ENCODE measurements at regions not wholly inside any gene's neighbourhood (a gene's known extent, or its start where the extent isn't known, plus 50 kb on each side); places are given as distances from the start of the nearest gene placed in this dataset.

GRCh38 chr2:2742726-2743125 is 411.7 kb upstream of the MYT1L start:
- DNase-seq (ENCODE audit: low spot score) (no peak), ATAC-seq (ENCODE audit: low FRiP score) (no peak)
- no peak for TF ChIP-seq CTCF (IDR thresholded peaks at IDR 0.05)

GRCh38 chr2:2740238-2740775 is 409.2 kb upstream of the MYT1L start:
- DNase-seq (ENCODE audit: low spot score) (no peak), ATAC-seq (ENCODE audit: low FRiP score) (no peak)
- no peak for TF ChIP-seq CTCF (IDR thresholded peaks at IDR 0.05)

- no peak for TF ChIP-seq CTCF (IDR thresholded peaks at IDR 0.05)
- DNase-seq (ENCODE audit: low spot score) (no peak), ATAC-seq (ENCODE audit: low FRiP score) (no peak)
Measured at GRCh38 chr2:2739231-2739795, 408.2 kb upstream of the MYT1L start.

GRCh38 chr2:2738684-2739083 is 407.6 kb upstream of the MYT1L start:
- no peak for TF ChIP-seq CTCF (IDR thresholded peaks at IDR 0.05)
- DNase-seq (ENCODE audit: low spot score) (no peak), ATAC-seq (ENCODE audit: low FRiP score) (no peak)

- no peak for DNase-seq (ENCODE audit: low spot score)
- TF ChIP-seq CTCF (IDR thresholded peaks at IDR 0.05), result no peak
Measured at GRCh38 chr2:2738276-2738675, 407.2 kb upstream of the MYT1L start.

GRCh38 chr2:2735041-2735440 is 404.0 kb upstream of the MYT1L start:
- DNase-seq (ENCODE audit: low spot score) (no peak), ATAC-seq (ENCODE audit: low FRiP score) (no peak)
- no peak for TF ChIP-seq CTCF (IDR thresholded peaks at IDR 0.05)

More at GRCh38 chr2:2738276-2738675, 407.2 kb upstream of the MYT1L start:
- no peak for ATAC-seq (ENCODE audit: low FRiP score)

- DNase-seq (ENCODE audit: low spot score) (no peak), ATAC-seq (ENCODE audit: low FRiP score) (no peak)
- no peak for TF ChIP-seq CTCF (IDR thresholded peaks at IDR 0.05)
Measured at GRCh38 chr2:2734308-2734707, 403.2 kb upstream of the MYT1L start.
